Left kidney (tissue), 1 donor: ENCODE measurements at regions not wholly inside any gene's neighbourhood (a gene's known extent, or its start where the extent isn't known, plus 50 kb on each side); places are given as distances from the start of the nearest gene placed in this dataset.
A peak's percentile ranks its signal among the peaks of the same experiment; 100 is the strongest.
"Not testable (repeated sequence)": the region's sequence is repeated elsewhere in the genome, so short reads cannot be mapped to it uniquely, and the experiment has no call there.

ENCODE experiments used
- DNase-seq: peaks from one replicate; pipeline ENCODE4 v3.0.0-alpha.2; 2013

- no peak for DNase-seq
These were observed 348.6 kb upstream of the KCNH7 start for GRCh38 chr2:163187119-163187518.

DNA sequence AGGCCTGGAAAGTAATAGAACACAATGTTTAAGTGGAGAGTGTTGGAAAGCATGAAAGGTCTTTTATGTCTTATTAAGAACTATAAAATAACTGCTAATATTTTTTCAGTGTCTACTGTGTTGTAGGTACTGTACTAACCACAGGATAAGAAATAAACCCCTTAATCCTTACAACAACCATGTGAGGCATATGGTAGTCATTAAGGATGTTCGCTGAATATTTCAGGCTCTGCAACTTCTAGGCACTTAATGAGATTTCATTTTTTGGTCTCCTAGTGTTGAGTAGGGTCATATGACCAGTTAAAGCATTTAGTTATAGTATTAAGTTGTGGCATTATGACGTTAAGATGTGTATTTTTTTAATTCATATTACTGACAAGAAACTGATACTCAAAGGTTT, 346.6 kb upstream of the KCNH7 start:
- no peak for DNase-seq

- peak; percentile 8 for DNase-seq
These were observed 344.3 kb upstream of the KCNH7 start for GRCh38 chr2:163182764-163183354.

- no peak for DNase-seq
These were observed 339.0 kb upstream of the KCNH7 start for GRCh38 chr2:163177592-163177991.

DNA sequence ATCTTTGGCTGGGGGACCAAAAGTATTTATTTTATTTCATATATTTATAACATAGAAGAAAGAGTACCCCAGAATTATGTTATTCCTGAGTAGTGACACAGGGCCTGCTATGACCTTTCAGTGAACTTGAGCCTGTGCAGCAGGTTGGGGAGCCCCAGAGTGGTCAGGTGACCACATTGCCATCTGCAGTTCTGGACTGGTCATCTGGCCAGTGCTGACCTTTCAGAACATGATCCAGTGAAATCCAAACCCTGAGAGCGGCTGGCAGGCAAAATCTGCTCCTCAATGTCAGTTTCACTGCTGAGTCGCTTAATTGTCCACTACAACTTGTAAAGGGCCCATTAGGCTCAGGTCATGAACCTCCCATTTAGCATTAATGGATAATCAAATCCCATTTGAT, 336.7 kb upstream of the KCNH7 start:
- peak; percentile 3 for DNase-seq

GRCh38 chr2:163173591-163173990, 335.0 kb upstream of the KCNH7 start:
- DNase-seq = no peak

GRCh38 chr2:163171786-163172530, 333.4 kb upstream of the KCNH7 start:
- DNase-seq = no peak

GRCh38 chr2:163157891-163158496, 319.4 kb upstream of the KCNH7 start:
- DNase-seq = no peak

DNA sequence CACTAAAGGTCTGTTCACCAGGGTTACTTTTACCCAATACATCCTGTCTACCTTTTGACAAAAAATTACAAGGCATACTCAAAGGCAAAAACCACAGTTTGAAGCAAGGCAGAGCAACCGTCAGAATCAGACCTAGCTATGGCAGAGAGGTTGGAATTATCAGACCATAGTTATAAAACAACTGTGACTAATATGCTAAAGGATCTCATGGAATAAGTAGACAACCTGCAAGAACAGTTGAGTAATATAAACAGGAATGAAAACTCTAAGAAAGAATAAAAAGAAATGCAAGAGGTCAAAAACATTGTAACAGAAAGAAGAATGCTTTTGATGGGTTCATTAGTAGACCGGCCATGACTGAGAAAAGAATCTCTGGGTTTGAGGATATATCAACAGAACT, 318.8 kb upstream of the KCNH7 start:
- DNase-seq = no peak

GRCh38 chr2:163155925-163156324, 317.4 kb upstream of the KCNH7 start:
- no peak for DNase-seq

DNA sequence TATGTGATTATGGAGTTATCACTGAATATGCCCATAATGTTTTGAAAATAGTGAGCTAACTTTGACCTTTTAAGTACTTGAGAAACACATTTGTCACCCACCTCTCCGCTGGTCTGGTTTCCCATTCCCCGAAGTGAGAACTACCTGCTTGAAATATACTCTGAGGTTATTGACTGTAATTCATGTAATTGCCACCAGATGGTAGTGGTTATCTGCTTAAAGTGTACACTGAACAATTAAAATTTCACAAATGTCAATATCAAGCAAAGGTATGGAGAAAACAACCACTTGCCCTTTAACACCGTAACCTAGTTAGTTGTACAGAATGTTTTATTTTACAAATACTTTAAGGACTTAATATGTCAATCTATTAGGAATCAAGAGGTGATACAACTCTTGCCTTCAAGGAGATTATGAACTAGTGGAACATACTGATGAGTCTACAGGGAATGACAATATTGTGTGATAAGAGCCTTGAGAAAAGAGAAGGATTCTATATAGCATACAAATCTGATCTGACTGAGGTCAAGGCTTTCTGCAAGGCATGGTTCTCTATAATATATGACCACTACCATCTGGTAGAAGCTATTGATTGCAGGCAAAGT, 316.8 kb upstream of the KCNH7 start:
- DNase-seq = no peak

GRCh38 chr2:163142618-163143017, 304.1 kb upstream of the KCNH7 start:
- no peak for DNase-seq

- DNase-seq = no peak
These were observed 300.4 kb upstream of the KCNH7 start for GRCh38 chr2:163138947-163139346.

DNA sequence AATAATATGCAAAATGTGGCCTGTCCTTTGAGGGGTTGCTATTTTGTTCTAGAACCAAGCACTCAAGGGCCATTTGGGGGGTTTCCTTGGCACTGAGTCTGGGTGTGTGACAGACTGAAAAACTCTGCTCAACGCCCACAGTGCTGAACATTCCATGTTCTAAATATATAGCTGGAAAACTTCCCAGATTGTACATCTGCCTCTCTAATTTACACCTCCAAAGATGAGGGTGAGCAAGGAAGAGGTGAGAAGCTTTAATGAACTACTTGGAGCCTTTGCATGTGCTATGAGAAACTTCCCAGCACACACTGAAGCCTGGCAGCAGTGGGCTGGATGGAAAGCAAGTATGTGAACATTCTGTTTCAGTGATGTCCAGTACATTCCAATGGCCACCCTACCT, 296.7 kb upstream of the KCNH7 start:
- DNase-seq = no peak

DNA sequence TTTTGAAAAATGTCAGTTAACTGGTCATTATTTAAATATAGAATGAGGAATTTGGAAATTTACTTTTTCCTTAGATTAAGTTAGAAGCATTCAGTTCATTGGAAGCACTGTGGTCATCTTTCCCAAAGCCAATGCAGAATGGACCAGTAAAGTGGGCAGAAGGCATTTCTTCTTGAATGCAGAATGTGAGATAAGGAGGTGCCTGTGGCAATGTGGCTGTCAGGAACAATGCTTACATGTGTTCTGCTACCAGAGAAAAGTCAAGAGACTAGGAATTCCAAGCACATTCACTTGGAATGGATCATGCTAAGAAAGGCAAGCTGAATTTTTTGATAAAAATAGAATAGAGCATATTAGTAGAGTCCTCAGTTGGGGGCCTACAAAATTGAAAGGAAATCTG, 295.0 kb upstream of the KCNH7 start:
- no peak for DNase-seq

GRCh38 chr2:163132850-163133249, 294.3 kb upstream of the KCNH7 start:
- peak; percentile 3 for DNase-seq

DNA sequence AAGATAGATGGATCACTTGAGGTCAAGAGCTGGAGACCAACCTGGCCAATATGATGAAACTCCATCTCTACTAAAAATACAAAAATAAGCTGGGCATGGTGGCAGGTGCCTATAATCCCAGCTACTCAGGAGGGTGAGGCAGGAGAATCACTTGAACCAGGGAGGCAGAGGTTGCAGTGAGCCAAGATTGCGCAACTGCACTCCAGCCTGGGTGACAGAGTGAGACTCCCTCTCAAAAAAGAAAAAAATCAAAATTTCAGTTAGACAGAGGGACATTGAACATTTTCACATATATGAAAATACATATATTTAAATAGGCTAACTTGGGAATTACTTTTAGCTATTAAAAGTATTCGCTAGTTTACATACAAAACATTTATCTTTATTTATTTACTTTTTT, 293.6 kb upstream of the KCNH7 start:
- not testable (repeated sequence) for DNase-seq

GRCh38 chr2:163123526-163123925, 285.0 kb upstream of the KCNH7 start:
- DNase-seq = no peak

- no peak for DNase-seq
These were observed 283.7 kb upstream of the KCNH7 start for GRCh38 chr2:163122257-163122656.

DNA sequence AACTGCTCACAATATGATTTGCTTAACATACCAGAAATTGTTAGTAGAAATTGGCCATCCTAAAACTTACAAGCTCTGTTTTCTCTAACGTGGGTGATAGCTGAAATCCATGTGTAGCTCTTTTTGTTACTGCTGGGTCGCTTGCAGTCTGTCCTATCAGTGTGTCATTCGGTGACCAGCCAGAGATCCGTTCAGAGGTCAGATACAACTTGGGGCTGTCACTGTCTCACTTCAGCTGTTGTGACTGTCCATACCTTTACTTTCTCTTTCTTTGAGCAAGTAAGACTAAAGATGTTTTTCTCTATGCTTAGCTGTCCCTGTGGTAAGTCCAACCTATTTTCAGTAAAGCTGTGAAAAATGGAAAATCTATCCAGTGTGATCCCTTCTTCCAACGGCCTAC, 282.9 kb upstream of the KCNH7 start:
- no peak for DNase-seq

DNA sequence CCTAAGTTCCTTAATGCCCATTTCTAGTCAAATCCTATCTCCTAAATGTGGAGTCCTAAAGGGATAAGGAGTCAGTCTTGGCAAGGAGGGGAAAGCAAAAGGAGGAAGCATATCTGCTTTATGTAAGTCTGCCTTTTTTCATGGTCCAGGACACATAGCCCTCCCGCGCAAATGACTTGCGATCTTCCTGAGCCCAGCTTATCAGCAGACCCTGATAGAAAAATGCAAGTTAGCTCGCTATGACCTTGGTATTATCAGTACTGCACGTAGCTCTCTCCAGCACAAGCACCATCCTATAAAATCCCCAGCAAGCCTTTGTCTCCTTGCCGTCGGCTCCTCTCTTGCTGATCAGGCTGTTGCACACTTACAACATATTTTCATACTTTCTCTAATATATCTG, 281.4 kb upstream of the KCNH7 start:
- no peak for DNase-seq

- no peak for DNase-seq
These were observed 248.4 kb upstream of the KCNH7 start for GRCh38 chr2:163086940-163087339.

DNA sequence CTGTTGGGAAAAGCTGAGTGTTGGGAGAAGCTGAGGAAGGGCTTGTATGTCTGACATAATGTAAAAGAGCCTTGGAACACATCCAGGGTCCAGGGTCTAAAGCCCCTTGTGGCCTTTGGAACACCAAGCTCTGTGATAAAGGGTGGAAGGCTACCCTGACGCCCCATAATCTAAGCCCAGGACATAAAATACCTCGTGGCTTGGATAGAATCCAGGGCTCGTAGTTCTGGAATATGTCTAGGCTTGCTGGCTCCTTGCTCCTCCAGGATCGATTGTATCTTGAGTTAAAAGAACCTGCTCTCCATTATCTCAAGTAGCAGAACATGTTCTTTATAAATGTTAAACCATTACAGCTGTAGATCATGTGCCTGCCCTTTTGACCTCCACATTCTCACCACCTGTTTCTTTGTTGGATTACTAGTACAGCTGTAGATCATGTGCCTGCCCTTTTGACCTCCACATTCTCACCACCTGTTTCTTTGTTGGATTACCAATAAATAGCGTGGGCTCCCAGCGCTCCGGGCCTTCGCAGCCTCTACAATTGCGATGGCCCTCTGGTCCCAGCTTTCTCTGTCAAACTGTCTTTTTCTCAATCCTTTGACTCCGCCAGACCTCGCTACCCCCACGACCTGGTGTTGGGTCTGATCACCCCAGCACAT, 246.9 kb upstream of the KCNH7 start:
- DNase-seq = not testable (repeated sequence)
